GM21526 (cell line): ENCODE measurements at regions not wholly inside any gene's neighbourhood (a gene's known extent, or its start where the extent isn't known, plus 50 kb on each side); places are given as distances from the start of the nearest gene placed in this dataset.

Source experiments
- ATAC-seq: cut with Tn5 transposase; IDR thresholded peaks from one replicate; pipeline ENCODE4 v1.9.1; 2021; ENCODE audit warnings: moderate library complexity; ENCODE audit not compliant: unreplicated experiment, low FRiP score

- no peak for ATAC-seq
These were observed 138.0 kb upstream of the SMAD3 start for GRCh38 chr15:66927201-66928077.

- ATAC-seq: no peak
These were observed 137.3 kb upstream of the SMAD3 start for GRCh38 chr15:66928101-66928500.

GRCh38 chr15:66928784-66929183, 136.6 kb upstream of the SMAD3 start:
- no peak for ATAC-seq

- no peak for ATAC-seq
These were observed 135.5 kb upstream of the SMAD3 start for GRCh38 chr15:66929843-66930402.

- no peak for ATAC-seq
These were observed 133.4 kb upstream of the SMAD3 start for GRCh38 chr15:66931768-66932633.

- ATAC-seq: no peak
These were observed 132.8 kb upstream of the SMAD3 start for GRCh38 chr15:66932634-66933024.

GRCh38 chr15:66933932-66934867, 131.2 kb upstream of the SMAD3 start:
- ATAC-seq: no peak

GRCh38 chr15:66934868-66935520, 130.4 kb upstream of the SMAD3 start:
- no peak for ATAC-seq

GRCh38 chr15:66935688-66936087, 129.7 kb upstream of the SMAD3 start:
- ATAC-seq: no peak

- no peak for ATAC-seq
These were observed 129.1 kb upstream of the SMAD3 start for GRCh38 chr15:66936109-66936860.

- ATAC-seq: no peak
These were observed 128.4 kb upstream of the SMAD3 start for GRCh38 chr15:66936861-66937582.

GRCh38 chr15:66937588-66937987, 127.8 kb upstream of the SMAD3 start:
- no peak for ATAC-seq

GRCh38 chr15:66938114-66938830, 127.1 kb upstream of the SMAD3 start:
- no peak for ATAC-seq

- ATAC-seq: no peak
These were observed 126.4 kb upstream of the SMAD3 start for GRCh38 chr15:66939016-66939415.

GRCh38 chr15:66939451-66940023, 125.9 kb upstream of the SMAD3 start:
- no peak for ATAC-seq

- no peak for ATAC-seq
These were observed 125.0 kb upstream of the SMAD3 start for GRCh38 chr15:66940368-66940767.

GRCh38 chr15:66941108-66941711, 124.2 kb upstream of the SMAD3 start:
- ATAC-seq: no peak
